ENCODE measurements at regions not wholly inside any gene's neighbourhood (a gene's known extent, or its start where the extent isn't known, plus 50 kb on each side); places are given as distances from the start of the nearest gene placed in this dataset.
"Not testable (repeated sequence)": the region's sequence is repeated elsewhere in the genome, so short reads cannot be mapped to it uniquely, and the experiment has no call there.

GRCh38 chr3:106073806-106074205, 205.0 kb upstream of the CBLB start:
- TF ChIP-seq, protein P1, sequence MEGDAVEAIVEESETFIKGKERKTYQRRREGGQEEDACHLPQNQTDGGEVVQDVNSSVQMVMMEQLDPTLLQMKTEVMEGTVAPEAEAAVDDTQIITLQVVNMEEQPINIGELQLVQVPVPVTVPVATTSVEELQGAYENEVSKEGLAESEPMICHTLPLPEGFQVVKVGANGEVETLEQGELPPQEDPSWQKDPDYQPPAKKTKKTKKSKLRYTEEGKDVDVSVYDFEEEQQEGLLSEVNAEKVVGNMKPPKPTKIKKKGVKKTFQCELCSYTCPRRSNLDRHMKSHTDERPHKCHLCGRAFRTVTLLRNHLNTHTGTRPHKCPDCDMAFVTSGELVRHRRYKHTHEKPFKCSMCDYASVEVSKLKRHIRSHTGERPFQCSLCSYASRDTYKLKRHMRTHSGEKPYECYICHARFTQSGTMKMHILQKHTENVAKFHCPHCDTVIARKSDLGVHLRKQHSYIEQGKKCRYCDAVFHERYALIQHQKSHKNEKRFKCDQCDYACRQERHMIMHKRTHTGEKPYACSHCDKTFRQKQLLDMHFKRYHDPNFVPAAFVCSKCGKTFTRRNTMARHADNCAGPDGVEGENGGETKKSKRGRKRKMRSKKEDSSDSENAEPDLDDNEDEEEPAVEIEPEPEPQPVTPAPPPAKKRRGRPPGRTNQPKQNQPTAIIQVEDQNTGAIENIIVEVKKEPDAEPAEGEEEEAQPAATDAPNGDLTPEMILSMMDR (IDR thresholded peaks at IDR 0.05; ENCODE audit: low read length) = not testable (repeated sequence)
- not testable (repeated sequence) for TF ChIP-seq EZH2 (IDR thresholded peaks at IDR 0.05; ENCODE audit: borderline replicate concordance, low read length)

All from OCI-LY1 (cell line).